ENCODE measurements at regions not wholly inside any gene's neighbourhood (a gene's known extent, or its start where the extent isn't known, plus 50 kb on each side); places are given as distances from the start of the nearest gene placed in this dataset.

GRCh38 chr6:25124216-25124715 is 154.9 kb upstream of the CARMIL1 start:
- Histone ChIP-seq H2BK5ac (ENCODE audit: insufficient read length, low read length) (no peak overlapping the region), H4K5ac (ENCODE audit: insufficient read length, low read depth, low read length) (no peak overlapping the region), H2BK20ac (ENCODE audit: low read depth, low read length, poor library complexity, severe bottlenecking) (no peak overlapping the region), H4K91ac (ENCODE audit: insufficient read length, low read depth, low read length) (no peak overlapping the region), H4K8ac (replicated peaks; ENCODE audit: insufficient read length, low read depth, low read length) (no peak overlapping the region), H3K27me3 (ENCODE audit: insufficient read depth, low read length) (no peaks in the 10 kb centered on the region), H2BK15ac (ENCODE audit: low read depth, low read length) (no peak overlapping the region), H2AFZ (ENCODE audit: low read length) (no peak overlapping the region), H3K23me2 (ENCODE audit: insufficient read length, low read depth, low read length, poor library complexity, severe bottlenecking) (no peaks in the 10 kb centered on the region), H2BK12ac (ENCODE audit: insufficient read length, low read depth, low read length) (no peak overlapping the region), H3K14ac (ENCODE audit: insufficient read depth, low read length) (no peak overlapping the region), H3K9me3 (ENCODE audit: control insufficient read depth, low read depth, low read length) (no peaks in the 10 kb centered on the region), H2BK120ac (ENCODE audit: low read depth, low read length, poor library complexity, severe bottlenecking) (no peak overlapping the region), H3K4ac (ENCODE audit: low read depth, low read length) (no peak overlapping the region), H3K4me2 (ENCODE audit: insufficient read depth, insufficient read length, low read length) (no peak overlapping the region), H3K56ac (ENCODE audit: insufficient read length, low read depth, low read length) (no peak overlapping the region), H2AK5ac (ENCODE audit: insufficient read length, low read length) (no peak overlapping the region), H3K9ac (ENCODE audit: extremely low read depth, insufficient read length, low read length) (no peak overlapping the region), H3K27ac (ENCODE audit: insufficient read length, low read depth, low read length) (no peak overlapping the region), H3K23ac (ENCODE audit: insufficient read length, low read depth, low read length) (no peak overlapping the region), H3T11ph (ENCODE audit: low read length) (no peak overlapping the region), H3K79me2 (ENCODE audit: insufficient read depth, low read length) (no peaks in the 10 kb centered on the region), H3K4me1 (ENCODE audit: insufficient read depth, low read length) (no peaks in the 10 kb centered on the region), H3K79me1 (ENCODE audit: insufficient read depth, low read depth, low read length, poor library complexity, severe bottlenecking) (no peaks in the 10 kb centered on the region), H4K20me1 (ENCODE audit: control insufficient read depth, insufficient read depth, insufficient read length) (no peaks in the 10 kb centered on the region), H3K18ac (ENCODE audit: insufficient read length, low read depth, low read length) (no peak overlapping the region)
- Mint-ChIP-seq H3K36me3 (ENCODE audit: insufficient read depth in 1 of 3, low read depth in 3 of 3) (peaks cover 0 to 4% (median 0%) of the 10 kb centered on the region in 3 experiments; a peak in 2 of 7 replicates), H3K4me3 (no peak overlapping the region), H3K27me3 (ENCODE audit: low read depth) (no peaks in the 10 kb centered on the region; the same call in 1 of the 2 replicates), H3K4me1 (peaks cover 6 to 12% of the 10 kb centered on the region in 2 experiments), H3K27ac (no peak overlapping the region), H3K9me3 (no peaks in the 10 kb centered on the region; a peak in 2 of 5 replicates)
- no peak for DNase-seq
- no peak for TF ChIP-seq CTCF (conservative IDR thresholded peaks at IDR 0.05)
- no CpG with 5 or more reads among the region's 2 CpGs for WGBS (ENCODE audit: extremely low coverage, insufficient read length, low lambda C conversion rate)

Data from H9 (cell line).